A673 (cell line): ENCODE measurements at regions not wholly inside any gene's neighbourhood (a gene's known extent, or its start where the extent isn't known, plus 50 kb on each side); places are given as distances from the start of the nearest gene placed in this dataset.

Experiments used
- CTCF ChIP-seq: fragments of 300-800, 200-600 bp; sonication (generic); conservative IDR thresholded peaks from 2 replicates; pipeline ENCODE4 v1.5.1; 2017; ENCODE audit warnings: low read depth, mild to moderate bottlenecking, antibody characterized with exemption, low read length, moderate library complexity, mixed read lengths
- EZH2 ChIP-seq: fragments of 200-600 bp; sonication (generic); IDR thresholded peaks from 2 replicates; pipeline ENCODE4 v1.6.1; 2017; ENCODE audit warnings: borderline replicate concordance, low read depth, mild to moderate bottlenecking, mixed read lengths, antibody characterized with exemption, low read length; ENCODE audit not compliant: poor library complexity, severe bottlenecking

DNA sequence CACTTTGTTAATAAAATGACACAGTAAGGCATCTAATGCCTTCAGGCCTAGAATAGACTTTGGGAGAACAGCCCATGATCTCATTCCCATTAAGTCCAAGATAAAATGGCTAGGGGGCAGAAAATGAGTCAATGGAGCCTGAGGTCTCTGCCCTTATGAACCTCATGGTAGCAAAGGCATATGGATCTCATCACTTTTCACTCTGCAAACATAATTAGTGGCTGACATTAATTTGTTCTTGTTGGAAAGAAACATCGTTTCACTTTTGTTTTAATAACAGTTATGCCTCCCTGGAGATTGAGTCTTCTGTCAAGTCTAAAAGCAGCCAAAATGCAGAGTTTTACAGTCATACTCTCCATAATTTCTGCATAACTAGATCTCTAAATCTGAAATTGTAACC is 111.8 kb upstream of the API5 start:
- no peak for TF ChIP-seq CTCF
- TF ChIP-seq EZH2: no peak
